GM19438 (cell line): ENCODE measurements at regions not wholly inside any gene's neighbourhood (a gene's known extent, or its start where the extent isn't known, plus 50 kb on each side); places are given as distances from the start of the nearest gene placed in this dataset.
"Not testable (repeated sequence)": the region's sequence is repeated elsewhere in the genome, so short reads cannot be mapped to it uniquely, and the experiment has no call there.

Source experiments
- ATAC-seq: cut with Tn5 transposase; IDR thresholded peaks from one replicate; pipeline ENCODE4 v1.9.1; 2021; ENCODE audit warnings: low read depth; ENCODE audit not compliant: unreplicated experiment

GRCh38 chr2:188786368-188786841 lies 187.8 kb upstream of the COL3A1 start:
- no peak for ATAC-seq

DNA sequence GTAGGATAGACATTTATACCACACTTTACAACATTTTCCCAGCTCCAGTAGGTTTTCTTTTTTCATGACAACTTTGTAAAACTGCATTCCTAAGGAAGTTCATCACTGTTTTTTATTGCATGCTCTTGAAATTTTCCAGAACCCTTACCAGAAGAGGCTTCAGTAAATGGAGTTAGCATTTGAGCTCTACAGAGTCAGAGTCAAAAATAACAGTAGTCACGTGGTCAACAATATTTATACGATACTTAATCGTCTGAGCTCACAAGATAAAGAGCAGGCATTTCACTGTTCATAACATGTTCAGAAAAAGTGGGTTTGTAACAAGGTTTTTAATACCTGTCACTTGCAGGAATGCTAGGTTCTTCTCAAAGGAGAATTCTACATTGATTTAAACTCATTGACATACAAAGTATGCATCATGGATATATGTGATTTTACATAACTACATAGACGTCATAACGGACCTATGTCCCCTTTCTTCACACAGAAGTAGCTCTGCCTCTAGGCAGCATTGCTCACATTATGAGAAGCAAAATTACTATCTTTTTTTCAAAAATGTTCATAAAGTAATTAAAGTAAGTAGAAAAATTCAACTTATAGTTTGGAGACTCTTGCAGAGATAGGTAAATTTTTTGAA lies 187.0 kb upstream of the COL3A1 start:
- ATAC-seq = no peak

DNA sequence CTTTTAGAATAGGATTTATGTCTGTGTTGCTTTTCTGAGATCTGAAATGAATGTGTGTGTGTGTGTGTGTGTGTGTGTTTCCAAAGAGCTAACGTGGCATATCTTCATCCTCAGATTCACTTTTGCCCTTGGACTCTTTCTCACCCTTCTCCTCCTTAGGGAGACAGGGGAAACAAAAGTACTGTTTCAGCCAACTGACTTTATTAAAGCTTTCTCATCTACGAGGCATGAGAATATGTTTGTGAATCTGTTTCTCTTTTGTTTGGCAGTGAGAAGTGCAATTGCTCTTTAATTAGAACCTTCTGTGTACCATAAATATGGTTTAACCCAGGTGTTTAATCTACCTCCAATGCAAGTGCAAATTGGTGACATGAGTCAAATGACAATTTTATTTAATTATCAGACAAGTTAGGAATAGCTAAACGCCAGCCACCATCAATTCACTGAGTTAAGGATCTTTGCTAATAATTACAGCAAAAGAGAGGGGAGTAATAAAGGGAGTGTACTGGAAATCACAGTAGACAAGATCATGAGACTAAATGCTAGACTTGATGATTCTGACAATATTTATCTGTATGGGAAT lies 186.4 kb upstream of the COL3A1 start:
- no peak for ATAC-seq

GRCh38 chr2:188788621-188789020 lies 185.6 kb upstream of the COL3A1 start:
- ATAC-seq = no peak

DNA sequence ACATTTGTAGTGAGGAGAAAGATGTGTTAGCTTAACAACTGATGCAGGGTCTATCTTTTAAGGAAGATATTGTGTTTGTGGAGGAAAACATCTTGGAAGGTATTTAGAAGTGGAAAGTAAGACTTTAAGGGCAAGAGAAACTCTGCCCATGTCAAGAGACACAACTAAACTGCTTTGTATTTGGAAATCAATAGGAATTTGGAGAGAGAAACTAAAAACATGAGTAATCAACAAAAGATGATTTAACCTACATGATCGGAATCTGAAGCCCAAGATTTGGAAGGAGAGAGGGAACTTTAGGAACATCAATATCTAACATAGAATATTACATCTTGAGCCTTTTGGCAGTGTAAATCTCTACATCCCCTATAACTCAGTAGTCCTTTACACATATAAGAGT lies 184.2 kb upstream of the COL3A1 start:
- no peak for ATAC-seq

GRCh38 chr2:188794453-188794852 lies 179.7 kb upstream of the COL3A1 start:
- not testable (repeated sequence) for ATAC-seq

DNA sequence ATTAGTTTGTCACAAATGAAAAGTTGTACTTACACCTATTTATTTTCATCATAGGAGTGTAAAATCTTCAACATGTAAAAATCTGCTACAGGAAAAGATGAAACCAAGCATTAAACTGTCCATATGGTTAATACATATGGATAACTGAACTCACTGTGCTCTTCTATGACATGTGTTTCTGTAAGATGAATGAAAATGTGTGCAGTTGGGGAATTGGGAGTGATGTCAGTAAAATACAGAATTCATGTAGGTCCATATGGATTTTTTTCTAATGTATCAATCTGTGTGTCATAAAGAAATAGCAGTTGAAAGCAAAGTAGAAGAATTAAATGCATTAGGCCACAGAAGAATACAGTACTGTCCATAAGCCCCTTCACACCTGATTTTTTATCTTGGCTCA lies 178.4 kb upstream of the COL3A1 start:
- ATAC-seq = no peak

DNA sequence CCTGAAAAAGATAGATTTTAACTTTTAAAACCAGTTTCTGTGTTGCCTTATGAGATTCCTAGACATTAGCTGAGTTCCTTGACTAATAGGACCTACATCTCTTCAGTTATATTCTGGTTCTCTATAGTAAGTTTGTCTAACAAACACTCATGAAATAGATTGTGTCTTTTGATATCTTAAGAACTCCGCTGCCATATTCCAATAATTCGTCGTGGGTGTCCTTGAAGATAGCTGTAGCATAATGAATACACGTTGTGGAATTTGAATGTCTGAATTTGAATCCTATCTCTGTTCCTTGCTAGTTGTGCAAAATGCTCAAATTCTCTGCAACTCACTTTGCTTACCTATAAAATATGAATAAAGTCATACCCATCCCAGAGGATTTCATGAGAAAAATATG lies 176.8 kb upstream of the COL3A1 start:
- ATAC-seq = no peak

GRCh38 chr2:188798159-188798558 lies 176.0 kb upstream of the COL3A1 start:
- ATAC-seq = no peak

- no peak for ATAC-seq
Observed at GRCh38 chr2:188805219-188805618, 169.0 kb upstream of the COL3A1 start.

DNA sequence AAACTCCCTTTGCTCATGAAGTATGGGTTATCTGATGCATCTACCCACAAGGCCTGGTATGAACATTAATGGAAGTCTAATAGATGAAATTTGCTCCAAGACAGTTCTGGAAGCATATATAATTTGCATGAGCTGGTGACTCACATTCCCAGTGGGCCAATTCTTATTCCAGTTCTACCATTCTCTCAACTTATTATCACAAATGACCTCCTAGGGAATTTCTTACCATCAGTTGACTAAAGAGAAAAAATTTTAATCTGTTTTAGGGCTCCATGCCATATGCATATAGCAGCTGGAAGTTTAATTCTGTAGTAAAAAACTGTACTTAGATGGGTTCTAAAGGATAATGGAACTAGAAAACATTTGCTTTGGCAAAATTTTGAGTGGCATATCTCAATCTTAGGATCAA lies 165.2 kb upstream of the COL3A1 start:
- no peak for ATAC-seq

DNA sequence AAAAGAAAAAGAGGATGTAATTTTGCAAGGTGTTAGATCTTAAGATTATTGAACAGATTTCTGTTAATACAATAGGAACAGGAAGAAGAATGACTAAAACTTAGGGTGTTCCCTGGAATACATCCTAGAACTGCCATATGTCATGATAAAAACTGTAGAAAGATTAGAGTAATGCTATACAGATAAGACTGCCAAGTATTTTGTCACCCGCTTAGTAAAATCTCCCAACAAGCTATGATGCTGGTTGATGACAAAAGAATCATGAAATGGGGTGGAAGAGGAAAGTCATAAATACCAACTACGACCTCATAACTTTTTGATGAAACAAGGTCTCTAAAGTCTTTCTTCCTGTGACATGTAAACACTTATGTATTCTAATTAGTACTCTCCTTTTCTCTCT lies 163.6 kb upstream of the COL3A1 start:
- no peak for ATAC-seq

- no peak for ATAC-seq
Observed at GRCh38 chr2:188811522-188811921, 162.7 kb upstream of the COL3A1 start.

DNA sequence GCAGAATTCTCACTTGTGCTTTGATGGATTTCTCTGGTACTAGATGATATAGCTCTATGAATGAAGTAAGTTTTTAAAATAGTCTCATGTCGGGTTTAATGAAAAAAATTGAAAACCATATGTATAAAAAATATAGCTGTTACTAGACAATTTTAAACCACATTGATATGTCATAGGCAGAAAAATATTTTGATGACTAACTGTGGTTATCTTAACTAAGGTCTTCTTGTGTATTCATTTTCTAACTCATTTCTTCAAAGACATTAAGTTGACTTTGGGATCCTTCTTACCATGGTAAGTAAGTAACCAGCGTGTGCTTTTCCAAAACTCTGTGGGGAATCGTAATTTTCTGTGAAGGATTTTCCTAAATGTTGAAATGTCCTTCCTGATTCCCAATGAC lies 160.9 kb upstream of the COL3A1 start:
- no peak for ATAC-seq

- no peak for ATAC-seq
Observed at GRCh38 chr2:188813857-188814256, 160.3 kb upstream of the COL3A1 start.

DNA sequence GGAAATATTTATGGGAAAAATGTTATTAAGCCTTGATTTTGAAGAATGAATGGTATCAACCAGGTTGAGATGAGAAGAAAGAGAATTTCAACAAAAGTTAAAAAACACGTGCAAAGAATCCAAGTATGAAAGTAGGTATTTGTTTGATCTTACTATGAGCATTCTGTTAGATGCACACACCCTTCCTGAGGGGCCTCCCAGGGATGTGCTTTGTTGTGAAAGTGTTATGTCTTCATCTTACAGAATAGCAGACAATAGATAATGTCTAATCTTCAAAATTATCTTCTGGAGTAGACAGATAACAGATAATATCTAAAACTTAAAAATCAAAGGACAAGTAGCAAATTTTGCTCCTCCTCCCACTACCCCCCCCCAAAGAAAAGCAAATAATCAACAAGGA lies 155.2 kb upstream of the COL3A1 start:
- ATAC-seq = no peak

GRCh38 chr2:188819792-188820191 lies 154.4 kb upstream of the COL3A1 start:
- no peak for ATAC-seq

GRCh38 chr2:188820576-188820975 lies 153.6 kb upstream of the COL3A1 start:
- ATAC-seq = no peak

- no peak for ATAC-seq
Observed at GRCh38 chr2:188824125-188824524, 150.0 kb upstream of the COL3A1 start.

GRCh38 chr2:188833331-188833730 lies 140.8 kb upstream of the COL3A1 start:
- ATAC-seq = no peak

GRCh38 chr2:188833799-188834198 lies 140.4 kb upstream of the COL3A1 start:
- ATAC-seq = no peak

GRCh38 chr2:188835006-188835405 lies 139.2 kb upstream of the COL3A1 start:
- no peak for ATAC-seq

DNA sequence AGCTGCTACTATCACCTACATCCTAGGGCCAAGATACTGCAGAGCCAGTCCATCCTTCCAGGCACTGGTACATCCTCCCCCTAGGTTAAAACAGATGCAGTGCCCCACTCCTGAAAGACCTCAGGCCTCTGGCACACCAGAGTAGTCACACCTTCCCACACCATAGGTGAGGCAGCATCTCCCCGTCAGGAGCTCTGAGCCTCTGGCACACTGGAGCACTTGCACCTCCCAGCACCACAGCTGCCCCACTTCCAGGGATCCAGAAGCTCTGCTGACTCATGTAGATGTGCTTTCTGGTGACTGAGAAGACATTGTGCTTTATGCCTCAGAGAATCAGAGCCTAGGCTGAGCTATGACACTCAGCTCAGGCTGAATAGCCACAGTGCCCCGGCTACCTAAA lies 138.4 kb upstream of the COL3A1 start:
- ATAC-seq = no peak
